ENCODE measurements at regions not wholly inside any gene's neighbourhood (a gene's known extent, or its start where the extent isn't known, plus 50 kb on each side); places are given as distances from the start of the nearest gene placed in this dataset.

DNA sequence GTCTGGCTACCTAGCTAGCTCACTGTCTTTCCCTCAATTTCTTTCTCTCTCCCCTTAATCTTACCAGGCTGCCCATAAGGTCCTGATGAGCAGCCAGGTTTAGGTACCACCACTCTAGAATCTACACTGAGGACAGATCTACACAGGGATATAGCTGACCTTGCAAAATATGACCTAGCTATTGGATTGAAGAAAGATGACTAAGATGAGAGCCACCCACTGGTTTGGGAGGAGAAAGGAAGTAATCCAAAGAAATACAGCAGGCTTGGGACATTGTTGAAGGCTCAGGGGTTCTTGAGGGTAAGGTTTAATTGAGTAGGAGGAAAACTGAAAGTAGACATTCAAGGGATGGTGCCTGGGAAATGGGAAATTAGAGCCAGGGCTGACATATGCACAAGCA lies 142.0 kb upstream of the TMC3 start:
- Histone ChIP-seq H3K4me2 (ENCODE audit: insufficient read depth, low read length) (no peak overlapping the region), H2AFZ (ENCODE audit: low read depth, low read length) (no peak overlapping the region), H3K4me1 (replicated peaks in 1 of 2; ENCODE audit: control insufficient read depth in 2 of 2, insufficient read depth in 2 of 2, low read length in 2 of 2) (no peaks in the 10 kb centered on the region), H4K20me1 (replicated peaks; ENCODE audit: control insufficient read depth, insufficient read depth, low read length) (no peaks in the 10 kb centered on the region), H3K79me2 (ENCODE audit: control insufficient read depth, insufficient read depth, low read length) (no peaks in the 10 kb centered on the region), H3K9me1 (ENCODE audit: control insufficient read depth, insufficient read depth, low read length) (no peaks in the 10 kb centered on the region), H3K36me3 (ENCODE audit: control insufficient read depth, insufficient read depth, low read length) (no peaks in the 10 kb centered on the region), H3K9ac (ENCODE audit: insufficient read depth in 1 of 2, low read depth in 2 of 2, low read length in 2 of 2) (no peak overlapping the region), H3K9me3 (replicated peaks; ENCODE audit: control insufficient read depth, insufficient read depth, low read depth, low read length) (no peaks in the 10 kb centered on the region), H3K27me3 (ENCODE audit: control insufficient read depth in 2 of 2, insufficient read depth in 2 of 2, low read length in 2 of 2) (no peaks in the 10 kb centered on the region; a peak in 2 of 5 replicates), H3K4me3 (no peak overlapping the region), H3K27ac (ENCODE audit: extremely low read depth, low read depth, low read length) (no peak overlapping the region)
- CTCF ChIA-PET (ENCODE audit: low intra/inter-chr PET ratio) = no interaction called here
- BruUV-seq (replicated peaks) = no TSS peak
- no peak for DNase-seq (ENCODE audit: extremely low read depth in 1 of 4, low spot score in 3 of 4)
- FAIRE-seq = no peak
- POLR2A ChIA-PET = interaction anchor here (0.6 kb wide), 1 partner anchor 20 kb away, joined by 3 read pairs; no protein-coding TSS in a partner anchor
- intact Hi-C loops (cut with micrococcal nuclease) = no loop called here
- in situ Hi-C loops (cut with MboI) = no loop called here
- no peak for ATAC-seq
- TF ChIP-seq C11orf30 (IDR thresholded peaks at IDR 0.05; ENCODE audit: low read depth) = peak; percentile 88
- no peak for TF ChIP-seq ELF1 (tag; IDR thresholded peaks at IDR 0.05)
- TF ChIP-seq FIP1L1 (IDR thresholded peaks at IDR 0.05; ENCODE audit: low read depth, low read length, poor library complexity, severe bottlenecking) = no peak
- peak; percentile 87 for TF ChIP-seq ZNF316 (IDR thresholded peaks at IDR 0.05)
- no peak for TF ChIP-seq EHMT2 (IDR thresholded peaks at IDR 0.05)
- TF ChIP-seq ZNF717 (CRISPR knock-in tag; IDR thresholded peaks at IDR 0.05) = no peak
- no peak for TF ChIP-seq ZNF12 (CRISPR knock-in tag; IDR thresholded peaks at IDR 0.05)
- no peak for TF ChIP-seq ZNF780A (CRISPR knock-in tag; IDR thresholded peaks at IDR 0.05)
- no peak for TF ChIP-seq KLF13 (tag; IDR thresholded peaks at IDR 0.05; ENCODE audit: borderline replicate concordance, low read depth)
- no peak for TF ChIP-seq ZKSCAN8 (CRISPR knock-in tag; IDR thresholded peaks at IDR 0.05)
- no peak for TF ChIP-seq GABPB2 (CRISPR knock-in tag; conservative IDR thresholded peaks at IDR 0.05)
- no peak for TF ChIP-seq ZNF75A (CRISPR knock-in tag; IDR thresholded peaks at IDR 0.05)
- TF ChIP-seq SIN3B (IDR thresholded peaks at IDR 0.05; ENCODE audit: low read depth) = no peak
- no peak for TF ChIP-seq RCOR1 (IDR thresholded peaks at IDR 0.05; ENCODE audit: borderline replicate concordance in 1 of 2, low read depth in 2 of 2, low read length in 2 of 2)
- TF ChIP-seq DIDO1 (tag; IDR thresholded peaks at IDR 0.05; ENCODE audit: low read depth) = no peak
- no peak for TF ChIP-seq RBM14 (IDR thresholded peaks at IDR 0.05; ENCODE audit: borderline replicate concordance, insufficient read depth, low read depth, low read length)
- peak; percentile 93 for TF ChIP-seq MAFK (IDR thresholded peaks at IDR 0.05; ENCODE audit: low read length)
- no peak for TF ChIP-seq BRD4 (IDR thresholded peaks at IDR 0.05)
- peak; percentile 91 for TF ChIP-seq MAFF (IDR thresholded peaks at IDR 0.05; ENCODE audit: low read length)
- no peak for TF ChIP-seq GTF2A2 (tag; IDR thresholded peaks at IDR 0.05)
- peak; percentile 79 for TF ChIP-seq MAFG (tag; conservative IDR thresholded peaks at IDR 0.05)
